HG02884 (cell line): ENCODE measurements at regions not wholly inside any gene's neighbourhood (a gene's known extent, or its start where the extent isn't known, plus 50 kb on each side); places are given as distances from the start of the nearest gene placed in this dataset.
A peak's percentile ranks its signal among the peaks of the same experiment; 100 is the strongest.
"Not testable (repeated sequence)": the region's sequence is repeated elsewhere in the genome, so short reads cannot be mapped to it uniquely, and the experiment has no call there.

Experiments
- ATAC-seq: cut with Tn5 transposase; IDR thresholded peaks from one replicate; pipeline ENCODE4 v1.9.1; 2021; ENCODE audit warnings: mild to moderate bottlenecking, moderate library complexity; ENCODE audit not compliant: unreplicated experiment

DNA sequence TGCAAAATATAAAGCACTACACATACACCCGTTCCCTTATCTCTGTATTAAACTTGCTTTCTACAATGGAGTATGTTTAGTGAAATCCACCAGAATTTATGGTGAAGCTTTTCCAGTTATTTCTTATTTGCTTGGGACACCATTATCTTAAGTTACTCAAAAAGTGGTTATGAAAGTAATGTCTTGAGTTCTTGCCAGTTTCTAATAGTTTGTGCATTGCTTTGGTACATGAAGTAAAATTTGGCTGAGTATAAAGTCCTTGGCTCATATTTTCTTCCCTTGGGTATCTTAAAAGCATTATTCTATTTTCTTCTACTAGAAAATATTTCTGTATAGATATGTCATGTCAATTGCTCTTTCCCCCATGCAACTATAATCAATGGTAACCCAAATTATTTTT is 85.2 kb downstream of the POLR1F start:
- ATAC-seq = no peak

DNA sequence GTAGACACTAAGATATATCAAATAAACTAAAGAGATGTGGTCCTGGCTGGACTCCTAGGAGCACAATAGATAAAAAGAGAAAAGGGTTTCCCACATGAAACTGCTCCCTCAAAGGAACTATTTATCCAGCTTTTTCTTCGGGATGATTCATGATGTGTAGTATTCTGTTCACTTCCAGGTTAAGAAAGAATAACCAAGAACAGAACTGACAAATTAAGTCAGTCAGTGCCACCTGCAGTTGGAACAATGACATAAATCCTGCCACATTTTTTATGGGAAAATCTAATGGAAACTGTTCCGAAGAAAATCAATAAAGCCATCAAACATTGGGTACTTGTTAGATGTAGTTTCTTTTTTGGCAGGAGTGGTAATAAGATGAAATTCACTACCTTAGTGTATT is 87.1 kb downstream of the POLR1F start:
- ATAC-seq = no peak

DNA sequence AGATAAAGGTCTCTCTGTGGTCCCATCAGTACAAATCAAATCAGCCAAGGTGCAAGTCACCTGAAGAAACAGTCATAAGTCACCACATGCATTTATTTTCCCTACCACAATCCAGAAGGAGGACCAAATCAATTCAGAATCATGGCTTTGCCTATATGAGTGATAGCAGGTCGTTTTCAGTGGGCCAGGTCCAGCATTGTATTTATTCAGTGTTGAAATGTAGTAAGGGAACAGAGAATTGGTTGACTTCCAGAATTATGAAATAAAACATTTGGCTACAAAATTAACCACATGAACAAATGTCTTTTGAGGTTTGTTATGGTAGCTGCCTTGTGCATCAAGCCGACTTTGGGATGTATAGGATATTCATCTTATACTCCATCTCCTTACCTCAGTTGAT is 88.4 kb downstream of the POLR1F start:
- no peak for ATAC-seq

DNA sequence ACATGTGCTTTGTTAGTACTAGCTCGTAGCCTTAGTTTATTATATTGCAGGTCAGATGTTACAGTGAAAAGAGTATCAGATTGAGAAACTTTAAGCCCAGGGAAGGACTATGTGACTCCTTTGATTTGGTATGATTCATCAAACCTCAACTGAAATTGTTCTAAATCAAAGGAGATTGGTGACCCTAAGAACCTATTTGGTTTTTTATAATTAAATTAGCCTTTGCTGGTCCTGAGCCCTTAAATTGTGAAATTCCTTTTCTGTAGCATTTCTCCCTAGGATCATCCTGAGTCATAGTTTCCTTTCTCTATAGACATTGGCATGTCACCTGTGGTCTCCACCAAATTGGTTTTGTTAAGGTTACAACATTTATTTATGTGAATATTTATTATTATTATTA is 89.7 kb downstream of the POLR1F start:
- ATAC-seq = no peak

DNA sequence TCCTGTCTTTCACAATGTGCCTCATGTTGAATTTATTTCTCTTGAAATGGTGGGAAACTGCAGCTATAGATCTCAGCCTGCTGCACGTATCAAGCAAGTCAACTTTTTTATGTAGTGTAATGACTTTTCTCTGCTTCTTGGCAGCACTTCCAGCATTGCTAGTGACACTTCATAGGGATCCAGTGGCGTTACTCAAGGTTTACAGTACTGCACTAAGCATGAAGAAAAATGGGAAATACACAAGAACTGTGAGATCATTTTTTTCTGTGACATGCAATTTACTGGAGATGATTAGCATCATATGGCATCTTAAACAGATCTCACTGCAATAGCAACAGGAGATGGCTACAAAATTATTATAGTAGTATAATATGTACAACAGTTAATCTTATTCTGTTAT is 90.9 kb downstream of the POLR1F start:
- ATAC-seq = no peak

DNA sequence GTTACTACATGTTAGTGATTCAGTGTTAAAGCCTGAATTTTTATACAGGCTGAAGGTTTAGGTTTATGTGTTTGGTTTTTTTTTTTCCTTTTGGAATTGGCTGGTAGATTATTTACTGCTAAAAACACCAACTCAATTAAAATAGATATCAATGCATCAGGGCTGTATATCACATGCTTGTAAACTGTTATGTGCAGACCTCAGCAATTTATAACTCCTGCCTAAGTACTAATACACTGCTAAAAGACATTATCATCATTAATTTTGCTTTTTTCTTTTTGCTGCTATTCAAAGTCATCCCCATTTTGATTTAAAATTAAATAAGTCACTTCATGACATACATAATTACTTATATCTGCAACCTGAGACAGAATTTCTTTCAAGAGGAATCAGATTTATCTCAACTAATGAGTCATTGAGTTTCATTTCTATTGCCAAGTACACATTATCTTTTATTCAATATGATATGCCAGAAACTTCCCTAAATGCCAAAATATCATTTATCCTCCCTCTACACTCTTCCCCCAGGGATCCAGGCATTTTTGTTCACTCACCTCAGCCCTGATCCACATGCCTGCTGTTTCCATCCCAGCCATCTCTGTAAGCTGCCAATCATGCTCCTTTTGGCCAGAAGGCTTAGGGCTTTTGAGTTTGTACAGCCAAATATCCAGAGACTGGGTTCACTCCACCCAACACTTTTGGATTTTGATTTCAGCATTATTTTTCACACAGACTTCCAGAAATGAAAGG is 98.5 kb downstream of the POLR1F start:
- no peak for ATAC-seq

DNA sequence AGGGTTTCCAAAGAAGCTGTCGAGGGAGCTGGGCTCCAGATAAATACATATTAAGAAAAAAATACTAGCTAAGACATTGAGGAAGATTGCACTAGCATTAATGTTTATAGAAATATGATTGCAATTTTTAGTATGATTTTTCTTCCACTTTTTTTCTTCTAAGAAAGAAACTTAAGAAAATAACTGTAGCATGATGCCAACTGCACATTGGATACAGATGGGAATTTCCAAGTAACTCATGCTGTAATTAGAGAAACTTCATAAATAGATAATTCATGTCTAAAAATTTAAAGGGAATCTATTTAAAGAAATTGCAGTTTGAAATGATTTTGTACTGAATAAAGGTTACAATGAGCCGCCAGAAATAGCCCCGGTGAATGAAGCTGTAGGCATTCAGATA is 119.4 kb downstream of the POLR1F start:
- no peak for ATAC-seq

DNA sequence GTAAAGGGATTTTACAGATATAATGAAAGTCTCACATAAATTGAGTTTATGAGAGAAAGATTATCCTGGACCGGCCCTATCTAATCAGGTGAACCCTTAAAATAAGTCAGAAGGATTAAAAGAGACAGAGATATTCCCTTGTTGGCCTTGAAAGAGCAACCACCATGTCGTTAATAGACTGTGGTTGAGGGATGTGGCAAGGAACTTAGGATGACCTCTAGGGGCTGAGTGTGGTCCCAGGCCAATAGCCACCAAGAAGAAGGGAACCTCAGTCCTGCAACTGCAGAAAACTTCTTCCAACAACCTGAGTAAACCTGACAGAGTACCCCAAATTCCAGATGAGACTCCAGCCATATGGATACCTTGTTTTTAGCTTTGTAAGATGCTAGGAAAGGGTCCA is 121.5 kb downstream of the POLR1F start:
- ATAC-seq = peak; percentile 65

DNA sequence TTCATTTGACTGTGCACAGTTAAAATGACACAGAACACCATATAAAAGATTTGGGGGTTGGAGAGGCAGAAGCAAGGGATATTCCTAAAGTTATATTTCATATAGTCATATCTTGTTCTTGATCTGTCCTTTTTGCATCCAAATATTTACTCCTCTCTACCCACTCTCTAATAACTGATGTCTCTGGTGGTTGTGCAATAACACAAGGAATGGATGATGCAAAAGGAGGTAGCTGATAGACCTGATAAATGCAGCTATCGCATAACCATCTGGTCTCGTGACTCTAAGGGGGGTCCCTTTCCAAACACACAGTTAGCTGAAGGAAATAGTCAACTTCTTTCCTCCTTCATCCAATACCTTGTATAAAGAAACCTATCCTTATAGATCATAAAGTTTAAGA is 123.1 kb downstream of the POLR1F start:
- ATAC-seq = no peak

DNA sequence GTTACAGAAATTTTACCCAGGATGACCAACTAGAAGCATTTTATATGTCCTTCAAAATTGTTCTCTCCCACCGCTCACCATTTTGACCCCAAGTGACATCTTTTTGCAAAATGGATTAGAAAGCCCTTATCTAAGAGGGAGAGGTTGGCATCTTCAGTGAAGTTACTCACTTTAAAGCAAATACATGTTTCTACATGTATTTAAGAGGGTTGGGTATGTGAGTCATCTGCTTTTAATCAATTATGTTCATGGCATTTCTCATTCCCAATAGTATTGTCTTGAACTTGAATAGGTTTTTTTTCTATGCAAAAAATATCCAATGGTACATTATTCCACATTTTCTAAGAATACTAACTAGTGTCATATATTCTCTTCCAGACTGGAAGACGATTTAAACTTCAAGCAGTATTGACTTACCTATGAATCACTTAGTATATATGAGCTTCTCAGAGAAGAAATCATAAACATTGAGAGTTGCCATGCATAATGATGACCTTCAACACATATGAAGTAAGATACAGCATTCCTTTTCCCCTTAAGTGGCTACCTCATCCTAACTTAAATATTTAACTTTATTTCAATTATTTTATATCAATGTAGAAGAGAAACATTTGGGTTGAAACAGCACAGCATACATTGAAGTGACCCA is 132.8 kb downstream of the POLR1F start:
- no peak for ATAC-seq

DNA sequence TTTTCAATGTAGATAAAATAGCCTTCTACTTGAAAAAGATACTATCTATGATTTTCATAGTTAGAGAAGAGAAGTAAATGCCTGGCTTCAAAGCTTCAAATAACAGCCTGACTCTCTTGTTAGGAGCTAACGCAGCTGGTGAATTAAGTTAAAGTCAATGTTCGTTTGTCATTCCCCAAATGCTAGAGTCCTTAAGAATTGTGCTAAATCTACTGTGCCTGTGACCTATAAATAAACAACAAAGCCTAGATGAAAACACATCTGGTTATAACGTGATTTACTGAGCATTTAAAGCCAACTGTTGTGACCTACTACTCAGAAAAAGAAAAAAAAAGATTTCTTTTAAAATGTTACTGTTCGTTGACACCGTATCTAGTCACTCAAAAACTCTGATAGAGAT is 134.7 kb downstream of the POLR1F start:
- no peak for ATAC-seq

DNA sequence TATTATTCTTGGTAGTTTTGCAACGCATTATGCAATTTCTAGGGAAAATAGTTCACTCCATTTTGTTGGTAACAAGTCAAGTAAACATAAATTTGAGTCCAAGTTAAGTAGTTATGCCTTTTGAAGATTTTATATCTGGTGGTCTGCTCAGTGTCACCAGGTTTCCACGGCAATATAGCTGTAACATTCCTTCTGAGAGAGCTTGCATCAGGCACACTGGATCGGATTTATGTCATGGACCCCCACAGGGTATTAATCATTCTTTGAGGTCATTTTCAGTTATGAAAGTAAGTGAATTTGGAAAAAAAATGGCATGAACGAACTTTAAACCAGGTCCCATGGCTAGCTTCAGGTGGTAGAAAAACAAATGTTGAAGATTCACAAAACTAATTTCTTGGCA is 136.3 kb downstream of the POLR1F start:
- no peak for ATAC-seq

DNA sequence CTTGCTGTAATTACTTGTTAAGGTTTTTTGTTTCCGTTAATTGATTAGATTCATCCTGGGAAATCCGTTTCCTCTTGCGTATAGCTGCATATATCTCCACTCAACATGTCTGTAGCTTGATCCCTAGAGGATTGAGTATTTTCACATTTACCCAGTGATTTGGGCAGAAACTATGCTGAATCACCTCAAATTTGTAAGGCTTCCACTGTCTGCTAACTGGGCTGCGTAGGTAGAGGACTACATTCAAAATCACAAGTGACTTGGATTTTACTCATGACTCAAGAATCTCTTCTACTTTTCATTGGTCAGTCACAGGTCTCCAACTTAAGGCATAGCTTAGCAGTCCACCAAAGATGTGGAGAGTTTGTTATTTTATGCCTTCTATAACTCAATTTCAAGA is 141.8 kb downstream of the POLR1F start:
- ATAC-seq = no peak

DNA sequence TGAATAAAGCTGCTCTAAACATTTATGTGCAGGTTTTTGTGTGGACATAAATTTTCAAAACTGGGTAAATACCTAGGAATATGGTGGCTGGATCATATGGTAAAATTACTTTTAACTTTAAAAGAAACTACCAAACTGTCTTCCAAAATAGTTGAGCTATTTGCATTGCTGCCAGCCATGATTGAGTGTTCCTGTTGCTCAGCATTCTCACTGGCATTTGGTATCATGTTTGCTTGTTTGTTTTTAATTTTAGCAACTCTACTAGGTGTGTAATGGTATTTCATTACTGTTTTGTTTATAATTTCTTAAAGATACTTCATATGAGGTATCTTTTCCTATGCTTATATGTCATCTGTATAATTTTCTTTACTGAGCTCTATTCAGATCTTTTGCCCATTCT is 143.2 kb downstream of the POLR1F start:
- ATAC-seq = no peak

DNA sequence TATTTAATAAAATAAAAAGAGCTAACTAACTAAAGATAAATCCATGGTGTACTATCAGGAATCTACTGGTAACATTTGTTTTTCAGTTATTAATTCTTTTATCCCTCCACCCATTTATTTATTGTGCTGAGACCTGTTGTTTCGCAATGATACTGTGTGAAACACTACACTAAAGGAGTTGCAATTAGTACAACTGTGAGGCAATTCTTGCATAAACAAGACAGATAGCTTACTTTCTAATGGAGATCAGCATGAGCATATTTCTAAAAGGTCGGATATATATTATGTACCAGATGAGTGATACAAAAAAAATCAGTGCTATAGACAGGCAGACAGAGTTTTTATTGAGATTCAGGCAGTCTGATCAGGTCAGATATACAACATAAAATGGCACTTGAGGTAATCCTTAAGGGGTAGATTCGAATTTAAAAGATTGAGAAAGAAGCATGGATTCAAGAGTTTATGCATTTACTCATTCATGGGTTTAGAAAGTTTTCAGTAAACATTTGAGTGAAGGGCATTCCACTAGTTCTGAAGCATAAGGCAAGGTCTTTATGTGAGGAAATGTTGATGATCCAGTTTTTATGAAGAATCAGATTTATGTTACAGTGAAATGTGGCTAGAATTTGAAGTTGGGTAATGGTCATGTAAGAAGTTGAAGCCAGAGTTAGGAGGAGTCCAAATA is 147.6 kb downstream of the POLR1F start:
- ATAC-seq = no peak

DNA sequence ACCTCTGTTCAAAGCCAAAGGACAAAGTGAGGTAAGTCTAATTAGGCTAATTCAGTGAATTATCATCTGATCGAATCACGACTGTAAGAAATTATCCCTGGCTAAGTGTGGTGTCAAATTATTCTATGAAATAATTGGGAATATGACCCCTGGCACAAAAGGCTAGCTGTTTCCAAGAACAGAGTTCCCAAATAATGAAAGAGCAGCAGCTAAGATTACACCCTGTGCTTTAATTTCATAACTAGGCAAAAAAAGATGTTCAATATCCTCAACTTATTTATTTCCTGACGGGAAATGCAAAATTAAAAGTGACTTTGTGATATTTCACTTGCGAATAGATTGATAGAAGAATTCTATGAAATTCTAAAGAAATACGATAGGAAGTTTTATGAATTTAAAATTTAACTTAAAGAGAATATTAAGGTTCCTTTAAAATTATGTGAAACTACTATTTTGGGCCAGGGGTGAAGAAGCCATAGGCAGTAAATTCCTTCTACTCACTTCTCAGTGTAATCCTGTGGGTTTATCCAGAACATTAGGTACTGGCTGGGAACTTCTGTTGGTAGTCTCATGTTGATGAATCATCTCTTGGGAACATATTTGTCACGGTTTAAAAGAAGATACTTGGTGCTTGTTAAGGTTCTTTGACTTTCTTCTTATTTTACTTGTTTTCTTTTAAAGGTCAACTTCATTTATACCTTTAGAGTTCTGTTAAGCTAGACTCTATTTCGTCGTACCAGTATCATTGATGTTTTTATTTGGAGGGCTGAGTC is 148.5 kb downstream of the POLR1F start:
- no peak for ATAC-seq

DNA sequence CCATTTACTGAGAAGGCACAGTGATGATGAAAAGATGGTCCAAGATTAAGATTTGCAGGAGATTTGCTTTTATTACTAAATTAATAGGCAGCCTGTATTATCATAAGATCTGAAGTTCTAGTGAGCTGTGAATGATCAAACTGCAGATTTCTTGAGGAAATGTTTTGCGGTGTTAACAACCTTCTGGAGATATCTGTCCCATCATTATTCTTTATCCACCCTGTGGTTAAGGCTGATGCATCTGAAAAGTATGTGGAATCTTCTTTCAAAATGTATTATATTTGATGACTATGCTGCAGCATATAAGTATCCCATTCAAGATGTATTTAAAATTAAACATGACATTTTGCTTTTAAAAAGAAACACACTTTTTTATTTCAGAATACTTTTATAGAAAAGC is 150.3 kb downstream of the POLR1F start:
- no peak for ATAC-seq

DNA sequence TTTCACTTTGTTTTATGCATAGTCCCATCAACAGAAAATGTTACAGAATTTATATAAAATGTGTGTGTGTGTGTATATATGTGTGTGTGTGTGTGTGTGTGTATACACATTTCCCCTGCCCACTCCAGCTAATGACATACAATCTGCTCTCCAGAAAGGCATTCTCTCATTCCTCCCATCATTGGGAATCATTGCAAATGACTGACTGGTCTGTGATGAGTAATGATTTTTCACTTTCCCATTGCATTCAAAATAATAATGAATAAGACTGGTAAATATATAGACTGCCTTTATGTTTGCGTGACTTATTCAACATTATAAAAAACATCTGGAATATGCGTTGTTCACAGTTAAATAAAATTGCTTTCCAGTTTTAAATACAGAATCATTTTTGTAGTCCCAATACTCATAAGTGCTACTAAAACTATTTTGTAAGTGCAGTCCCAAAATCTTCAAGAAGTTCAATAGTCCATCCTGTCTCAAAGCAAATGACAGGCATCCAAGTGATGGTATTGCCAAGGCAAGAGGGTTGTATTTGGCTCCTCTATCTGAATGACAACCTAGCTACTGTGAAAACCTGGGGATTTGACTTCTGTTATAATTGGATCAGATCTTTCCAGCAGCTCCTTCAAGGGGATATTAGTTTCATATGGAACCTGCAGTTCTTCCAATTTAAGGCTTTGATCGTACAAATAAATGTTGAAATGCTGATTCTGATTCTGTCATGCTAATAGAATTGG is 150.9 kb downstream of the POLR1F start:
- ATAC-seq = no peak

DNA sequence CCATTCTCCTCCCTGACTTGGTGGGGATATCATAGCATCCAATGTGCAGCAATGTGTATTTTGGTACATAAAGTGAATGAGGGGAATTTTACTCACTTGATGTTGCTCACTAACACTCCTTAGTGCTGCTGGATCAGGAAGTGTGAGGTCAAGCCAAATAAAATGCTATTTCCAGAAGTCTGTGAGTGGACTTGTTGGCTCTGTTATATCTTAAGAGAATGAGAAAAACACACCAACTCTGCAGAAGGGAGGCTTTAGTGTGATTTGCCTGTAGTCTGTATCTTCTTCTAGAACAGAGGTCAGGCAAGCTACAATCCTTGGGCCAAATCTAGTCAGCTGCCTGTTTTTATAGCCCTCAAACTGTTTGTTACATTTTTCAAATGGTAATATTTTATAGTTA is 154.3 kb downstream of the POLR1F start:
- ATAC-seq = no peak

DNA sequence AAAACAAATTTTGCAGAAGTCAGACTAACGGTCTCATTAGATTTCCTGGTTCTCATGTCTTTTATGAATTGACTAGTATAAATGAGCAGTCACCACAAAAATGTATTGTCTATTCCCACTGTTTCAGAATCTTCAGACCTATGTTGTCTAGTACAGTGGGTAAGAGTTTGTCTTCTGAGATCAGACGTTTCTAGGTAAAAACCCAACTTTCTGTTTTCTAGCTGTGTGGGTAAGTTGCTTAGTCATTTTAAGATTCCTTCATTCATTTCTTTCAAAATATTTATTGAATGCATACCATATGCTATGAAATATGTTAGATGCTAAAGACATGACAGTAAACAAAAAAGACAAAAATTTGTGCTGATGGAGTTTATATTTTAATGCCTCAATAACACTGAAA is 156.3 kb downstream of the POLR1F start:
- peak; percentile 78 for ATAC-seq

DNA sequence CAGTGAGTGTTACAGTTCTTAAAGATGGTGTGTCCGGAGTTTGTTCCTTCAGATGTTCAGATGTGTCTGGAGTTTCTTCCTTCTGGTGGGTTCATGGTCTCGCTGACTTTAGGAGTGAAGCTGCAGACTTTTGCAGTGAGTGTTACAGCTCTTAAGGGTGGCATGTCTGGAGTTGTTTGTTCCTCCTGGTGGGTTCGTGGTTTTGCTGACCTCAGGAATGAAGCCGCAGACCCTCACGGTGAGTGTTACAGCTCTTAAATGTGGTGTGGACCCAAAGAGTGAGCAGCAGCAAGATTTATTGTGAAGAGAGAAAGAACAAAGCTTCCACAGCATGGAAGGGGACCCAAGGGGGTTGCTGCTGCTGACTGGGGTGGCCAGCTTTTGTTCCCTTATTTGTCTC is 159.6 kb downstream of the POLR1F start:
- ATAC-seq = not testable (repeated sequence)
